HG03175 (cell line): ENCODE measurements at regions not wholly inside any gene's neighbourhood (a gene's known extent, or its start where the extent isn't known, plus 50 kb on each side); places are given as distances from the start of the nearest gene placed in this dataset.

Experiments used
- ATAC-seq: cut with Tn5 transposase; IDR thresholded peaks from one replicate; pipeline ENCODE4 v1.9.1; 2021; ENCODE audit warnings: mild to moderate bottlenecking, moderate library complexity; ENCODE audit not compliant: unreplicated experiment

- no peak for ATAC-seq
These were observed 399.5 kb downstream of the ENC1 start for GRCh38 chr5:74240783-74241750.

GRCh38 chr5:74239261-74239660 lies 401.3 kb downstream of the ENC1 start:
- no peak for ATAC-seq

- no peak for ATAC-seq
These were observed 402.9 kb downstream of the ENC1 start for GRCh38 chr5:74237571-74238145.

- ATAC-seq = no peak
These were observed 405.0 kb downstream of the ENC1 start for GRCh38 chr5:74235552-74235951.

GRCh38 chr5:74233571-74233970 lies 407.0 kb downstream of the ENC1 start:
- no peak for ATAC-seq

- no peak for ATAC-seq
These were observed 407.4 kb downstream of the ENC1 start for GRCh38 chr5:74233091-74233490.

- ATAC-seq = no peak
These were observed 408.3 kb downstream of the ENC1 start for GRCh38 chr5:74232276-74232675.

GRCh38 chr5:74231697-74232096 lies 408.8 kb downstream of the ENC1 start:
- no peak for ATAC-seq

- ATAC-seq = no peak
These were observed 413.6 kb downstream of the ENC1 start for GRCh38 chr5:74226716-74227485.

- no peak for ATAC-seq
These were observed 414.9 kb downstream of the ENC1 start for GRCh38 chr5:74225587-74225986.

- ATAC-seq = no peak
These were observed 416.2 kb downstream of the ENC1 start for GRCh38 chr5:74224331-74224730.

- ATAC-seq = no peak
These were observed 417.7 kb downstream of the ENC1 start for GRCh38 chr5:74222806-74223205.

- ATAC-seq = no peak
These were observed 419.1 kb downstream of the ENC1 start for GRCh38 chr5:74221413-74221812.

- ATAC-seq = no peak
These were observed 424.5 kb downstream of the ENC1 start for GRCh38 chr5:74216012-74216411.

GRCh38 chr5:74212336-74212735 lies 428.2 kb downstream of the ENC1 start:
- no peak for ATAC-seq

GRCh38 chr5:74209571-74209970 lies 431.0 kb downstream of the ENC1 start:
- ATAC-seq = no peak

GRCh38 chr5:74206579-74207550 lies 433.7 kb downstream of the ENC1 start:
- ATAC-seq = no peak

- ATAC-seq = no peak
These were observed 434.6 kb downstream of the ENC1 start for GRCh38 chr5:74205767-74206578.

GRCh38 chr5:74201334-74202081 lies 439.0 kb downstream of the ENC1 start:
- peak; percentile 75 for ATAC-seq
